ENCODE measurements at regions not wholly inside any gene's neighbourhood (a gene's known extent, or its start where the extent isn't known, plus 50 kb on each side); places are given as distances from the start of the nearest gene placed in this dataset.

DNA sequence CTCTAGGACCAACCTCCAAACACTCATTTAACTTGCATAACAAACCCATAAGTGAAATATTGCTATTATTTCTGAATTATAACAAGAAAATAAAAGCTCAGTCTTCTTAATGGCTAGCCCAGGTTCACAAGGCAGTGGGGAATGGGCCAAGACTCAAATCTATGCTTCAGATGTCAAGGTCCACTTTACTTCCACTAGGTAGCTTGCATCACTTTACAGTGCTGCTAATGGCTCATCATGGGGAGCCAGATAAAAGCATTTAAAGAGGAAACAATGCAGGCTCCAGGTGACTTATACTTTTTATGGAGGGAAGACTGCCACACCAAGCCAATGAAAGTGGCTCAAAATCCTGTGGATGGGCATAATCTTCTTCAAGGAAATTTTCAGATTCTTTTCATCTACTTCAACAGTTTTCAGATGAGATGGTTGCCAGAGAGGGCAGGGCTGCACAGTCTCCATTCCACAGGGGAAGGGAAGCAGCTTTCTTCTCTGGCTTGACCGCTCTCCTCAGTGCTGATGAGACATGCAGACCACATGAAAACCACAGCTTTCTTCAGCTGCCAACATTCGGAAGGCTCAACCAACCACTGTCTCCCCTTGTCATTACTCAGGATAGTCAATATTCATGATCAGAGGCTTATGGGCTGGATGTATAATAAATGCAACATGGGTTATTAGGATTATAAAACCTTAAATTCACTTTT, 361.9 kb upstream of the MEX3C start:
- TF ChIP-seq EZH2 (IDR thresholded peaks at IDR 0.05) (no peak), POLR2AphosphoS5 (IDR thresholded peaks at IDR 0.05; ENCODE audit: borderline replicate concordance, low read depth, low read length) (no peak), FOXP2 (optimal IDR thresholded peaks at IDR 0.05; ENCODE audit: control extremely low read depth, extremely low read length, insufficient read depth) (no peak)
